ENCODE measurements at regions not wholly inside any gene's neighbourhood (a gene's known extent, or its start where the extent isn't known, plus 50 kb on each side); places are given as distances from the start of the nearest gene placed in this dataset.
"Not testable (repeated sequence)": the region's sequence is repeated elsewhere in the genome, so short reads cannot be mapped to it uniquely, and the experiment has no call there.

- no peaks in the 10 kb centered on the region for H3K79me2 ChIP-seq (ENCODE audit: insufficient read depth, low read length)
- DNase-seq: no peak
These were observed 494.1 kb upstream of the DPH6 start for GRCh38 chr15:36039996-36040572.

GRCh38 chr15:36047018-36047716 is 501.2 kb upstream of the DPH6 start:
- H3K27ac ChIP-seq (ENCODE audit: insufficient read length, low read depth, low read length); H3K4me1 Mint-ChIP-seq; H3K4ac ChIP-seq (ENCODE audit: low read depth, low read length); H4K91ac ChIP-seq (ENCODE audit: insufficient read length, low read depth, low read length); H4K5ac ChIP-seq (ENCODE audit: insufficient read length, low read depth, low read length); H2BK120ac ChIP-seq (ENCODE audit: low read depth, low read length, poor library complexity, severe bottlenecking); H2AK5ac ChIP-seq (ENCODE audit: insufficient read length, low read length); H3K18ac ChIP-seq (ENCODE audit: insufficient read length, low read depth, low read length); H3K23me2 ChIP-seq (ENCODE audit: insufficient read length, low read depth, low read length, poor library complexity, severe bottlenecking); H3K27me3 Mint-ChIP-seq (ENCODE audit: low read depth); DNase-seq; H3K4me3 Mint-ChIP-seq; H2BK5ac ChIP-seq (ENCODE audit: insufficient read length, low read length); H2BK15ac ChIP-seq (ENCODE audit: low read depth, low read length); H3K56ac ChIP-seq (ENCODE audit: insufficient read length, low read depth, low read length); H3K36me3 Mint-ChIP-seq (ENCODE audit: insufficient read depth in 1 of 3, low read depth in 3 of 3); H3K14ac ChIP-seq (ENCODE audit: insufficient read depth, low read length); H2BK12ac ChIP-seq (ENCODE audit: insufficient read length, low read depth, low read length); H2BK20ac ChIP-seq (ENCODE audit: low read depth, low read length, poor library complexity, severe bottlenecking); H3T11ph ChIP-seq (ENCODE audit: low read length); H3K79me2 ChIP-seq (ENCODE audit: insufficient read depth, low read length); H3K79me1 ChIP-seq (ENCODE audit: insufficient read depth, low read depth, low read length, poor library complexity, severe bottlenecking); H3K4me1 ChIP-seq (ENCODE audit: insufficient read depth, low read length); H4K8ac ChIP-seq (replicated peaks; ENCODE audit: insufficient read length, low read depth, low read length); H3K27me3 ChIP-seq (ENCODE audit: insufficient read depth, low read length); H3K9ac ChIP-seq (ENCODE audit: extremely low read depth, insufficient read length, low read length); H3K23ac ChIP-seq (ENCODE audit: insufficient read length, low read depth, low read length); H4K20me1 ChIP-seq (ENCODE audit: control insufficient read depth, insufficient read depth, insufficient read length); H2AFZ ChIP-seq (ENCODE audit: low read length); H3K4me2 ChIP-seq (ENCODE audit: insufficient read depth, insufficient read length, low read length); H3K9me3 ChIP-seq (ENCODE audit: control insufficient read depth, low read depth, low read length); H3K9me3 Mint-ChIP-seq: not testable (repeated sequence)
- peak overlapping the region in 1 of 3 experiments; percentile 91; a peak in 1 of 7 replicates for H3K27ac Mint-ChIP-seq
- no CpG with 5 or more reads among the region's 36 CpGs for WGBS (ENCODE audit: extremely low coverage, insufficient read length, low lambda C conversion rate)

More at GRCh38 chr15:36039996-36040572, 494.1 kb upstream of the DPH6 start:
- Histone ChIP-seq H3K18ac (ENCODE audit: insufficient read length, low read depth, low read length) (no peak overlapping the region), H3T11ph (ENCODE audit: low read length) (no peak overlapping the region), H3K4me2 (ENCODE audit: insufficient read depth, insufficient read length, low read length) (no peak overlapping the region), H3K4me1 (ENCODE audit: insufficient read depth, low read length) (0 out of 2 replicates have a peak, but pooled peaks cover 5% of the 10 kb centered on the region), H2BK5ac (ENCODE audit: insufficient read length, low read length) (no peak overlapping the region), H2BK20ac (ENCODE audit: low read depth, low read length, poor library complexity, severe bottlenecking) (no peak overlapping the region), H3K4ac (ENCODE audit: low read depth, low read length) (no peak overlapping the region), H2BK120ac (ENCODE audit: low read depth, low read length, poor library complexity, severe bottlenecking) (no peak overlapping the region), H2AFZ (ENCODE audit: low read length) (no peak overlapping the region), H3K23me2 (ENCODE audit: insufficient read length, low read depth, low read length, poor library complexity, severe bottlenecking) (no peaks in the 10 kb centered on the region), H4K5ac (ENCODE audit: insufficient read length, low read depth, low read length) (no peak overlapping the region), H3K9me3 (ENCODE audit: control insufficient read depth, low read depth, low read length) (no peaks in the 10 kb centered on the region), H3K79me1 (ENCODE audit: insufficient read depth, low read depth, low read length, poor library complexity, severe bottlenecking) (no peaks in the 10 kb centered on the region), H3K27ac (ENCODE audit: insufficient read length, low read depth, low read length) (no peak overlapping the region), H3K9ac (ENCODE audit: extremely low read depth, insufficient read length, low read length) (no peak overlapping the region), H4K8ac (replicated peaks; ENCODE audit: insufficient read length, low read depth, low read length) (no peak overlapping the region), H3K14ac (ENCODE audit: insufficient read depth, low read length) (no peak overlapping the region), H2BK12ac (ENCODE audit: insufficient read length, low read depth, low read length) (no peak overlapping the region), H3K23ac (ENCODE audit: insufficient read length, low read depth, low read length) (no peak overlapping the region), H4K20me1 (ENCODE audit: control insufficient read depth, insufficient read depth, insufficient read length) (no peaks in the 10 kb centered on the region), H3K27me3 (ENCODE audit: insufficient read depth, low read length) (no peaks in the 10 kb centered on the region), H2BK15ac (ENCODE audit: low read depth, low read length) (no peak overlapping the region), H3K56ac (ENCODE audit: insufficient read length, low read depth, low read length) (no peak overlapping the region), H4K91ac (ENCODE audit: insufficient read length, low read depth, low read length) (no peak overlapping the region), H2AK5ac (ENCODE audit: insufficient read length, low read length) (no peak overlapping the region)
- H3K9me3 Mint-ChIP-seq: no peaks in the 10 kb centered on the region; a peak in 1 of 5 replicates
- no peak overlapping the region for H3K4me3 Mint-ChIP-seq
- no peaks in the 10 kb centered on the region; a peak in 2 of 7 replicates for H3K36me3 Mint-ChIP-seq (ENCODE audit: insufficient read depth in 1 of 3, low read depth in 3 of 3)
- WGBS (ENCODE audit: extremely low coverage, insufficient read length, low lambda C conversion rate): no CpG with 5 or more reads among the region's 5 CpGs
- H3K27me3 Mint-ChIP-seq (ENCODE audit: low read depth): no peaks in the 10 kb centered on the region; the same call in 1 of the 2 replicates
- H3K4me1 Mint-ChIP-seq: peaks cover 12 to 16% of the 10 kb centered on the region in 2 experiments
- no peak for TF ChIP-seq CTCF (conservative IDR thresholded peaks at IDR 0.05)
- no peak overlapping the region for H3K27ac Mint-ChIP-seq

All from H9 (cell line).